Suppressor macrophage (primary cell): ENCODE measurements at regions not wholly inside any gene's neighbourhood (a gene's known extent, or its start where the extent isn't known, plus 50 kb on each side); places are given as distances from the start of the nearest gene placed in this dataset.

ENCODE experiments used
- DNase-seq, 4 experiments: peaks; one replicate each; pipeline ENCODE4 v3.0.0-alpha.2; 2020 to 2022

- DNase-seq = no peak
Measured at GRCh38 chr12:114888928-114889584, 205.1 kb upstream of the TBX3 start.

DNA sequence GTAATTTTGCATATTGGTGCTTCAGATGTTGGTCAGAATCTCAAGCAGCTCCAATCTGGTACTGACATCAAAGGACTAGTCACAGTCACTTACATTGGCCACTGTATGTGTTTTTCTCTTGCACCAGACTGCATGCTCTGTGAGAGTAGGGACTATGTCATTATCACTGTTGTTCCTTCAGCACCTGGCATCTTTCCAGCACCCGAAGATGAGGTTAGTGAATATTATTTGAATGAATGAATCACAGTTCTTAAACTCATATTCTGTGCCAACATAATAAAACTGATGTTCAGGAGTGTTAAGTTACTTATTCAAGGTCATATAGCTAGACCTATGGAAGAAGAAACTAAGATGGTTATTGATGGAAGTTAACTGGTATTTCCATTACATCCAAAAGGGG, 204.5 kb upstream of the TBX3 start:
- DNase-seq = no peak

DNA sequence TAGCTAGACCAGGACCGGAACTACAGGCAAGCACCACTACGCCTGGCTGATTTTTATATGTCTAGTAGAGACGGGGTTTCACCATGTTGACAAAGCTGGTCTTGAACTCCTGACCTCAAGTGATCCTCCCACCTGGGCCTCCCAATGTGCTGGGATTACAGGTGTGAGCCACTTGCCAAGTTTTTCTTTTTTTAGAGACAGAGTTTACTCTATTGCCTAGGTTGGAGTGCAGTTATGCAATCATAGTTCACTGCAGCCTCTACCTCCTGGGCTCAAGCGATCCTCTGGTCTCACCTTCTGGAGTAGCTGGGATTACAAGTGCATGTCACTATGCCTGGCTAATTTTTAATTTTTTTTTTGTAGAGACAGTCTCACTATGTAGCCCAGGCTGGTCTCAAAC, 201.5 kb upstream of the TBX3 start:
- no peak for DNase-seq

- no peak for DNase-seq
Measured at GRCh38 chr12:114884575-114884974, 200.6 kb upstream of the TBX3 start.

- DNase-seq = no peak
Measured at GRCh38 chr12:114882083-114882482, 198.1 kb upstream of the TBX3 start.

DNA sequence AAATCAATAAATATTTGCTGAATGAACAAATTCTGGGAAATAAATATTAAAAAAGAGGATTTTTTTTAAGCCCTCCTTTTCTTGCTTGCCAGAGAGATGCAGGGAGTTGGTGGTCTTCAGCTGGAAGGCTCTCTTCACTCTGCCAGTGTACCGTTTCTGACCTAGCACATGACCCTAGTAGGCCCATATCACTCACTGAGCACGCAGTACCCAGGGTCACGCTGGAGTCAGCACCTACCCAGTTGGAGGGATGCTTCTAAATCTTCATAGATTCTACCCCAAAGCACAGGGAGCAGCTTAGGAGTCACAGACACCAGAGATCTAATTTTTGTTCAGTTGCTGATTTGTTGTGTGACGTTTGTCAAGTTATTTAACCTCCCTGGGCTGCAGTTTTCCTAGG, 195.4 kb upstream of the TBX3 start:
- no peak for DNase-seq

DNA sequence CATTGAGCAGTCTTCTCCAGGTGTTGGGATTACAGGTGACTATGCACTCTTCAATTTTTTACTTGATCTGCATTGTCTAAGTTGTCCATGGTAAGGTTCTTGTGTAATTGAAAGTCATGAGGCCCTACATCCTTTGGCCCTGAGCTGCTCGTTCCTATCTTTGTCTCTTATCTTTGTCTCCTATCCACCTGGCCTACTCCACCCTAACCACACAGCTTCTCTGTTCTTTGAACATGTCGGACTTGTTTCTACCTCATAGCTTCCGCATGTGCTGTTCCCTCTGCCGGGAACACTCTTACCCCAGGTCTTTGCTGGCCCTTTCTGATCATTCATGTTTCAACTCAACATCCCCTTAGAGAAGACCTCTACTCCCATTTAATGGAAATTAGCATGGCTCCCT, 194.8 kb upstream of the TBX3 start:
- no peak for DNase-seq

- DNase-seq = no peak
Measured at GRCh38 chr12:114876968-114877680, 193.1 kb upstream of the TBX3 start.

- no peak for DNase-seq
Measured at GRCh38 chr12:114875313-114875712, 191.3 kb upstream of the TBX3 start.

DNA sequence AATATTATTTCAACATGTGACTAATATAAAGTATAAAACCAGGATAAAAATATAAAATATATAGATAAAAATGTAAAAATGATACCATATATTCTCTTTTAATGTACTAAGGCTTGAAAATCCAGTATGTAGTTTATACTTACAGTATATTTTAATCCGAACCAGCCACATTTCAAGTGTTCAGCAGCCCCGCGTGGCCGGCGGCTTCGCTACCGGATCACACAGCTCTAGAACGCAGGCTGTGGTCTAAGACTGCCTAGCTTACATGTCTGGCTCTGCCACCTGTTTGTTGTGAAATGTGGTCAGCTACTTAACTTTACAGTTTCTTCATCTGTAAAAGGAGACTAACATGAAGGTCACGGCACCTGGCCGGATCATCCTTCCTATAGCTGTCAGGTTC, 189.7 kb upstream of the TBX3 start:
- no peak for DNase-seq

DNA sequence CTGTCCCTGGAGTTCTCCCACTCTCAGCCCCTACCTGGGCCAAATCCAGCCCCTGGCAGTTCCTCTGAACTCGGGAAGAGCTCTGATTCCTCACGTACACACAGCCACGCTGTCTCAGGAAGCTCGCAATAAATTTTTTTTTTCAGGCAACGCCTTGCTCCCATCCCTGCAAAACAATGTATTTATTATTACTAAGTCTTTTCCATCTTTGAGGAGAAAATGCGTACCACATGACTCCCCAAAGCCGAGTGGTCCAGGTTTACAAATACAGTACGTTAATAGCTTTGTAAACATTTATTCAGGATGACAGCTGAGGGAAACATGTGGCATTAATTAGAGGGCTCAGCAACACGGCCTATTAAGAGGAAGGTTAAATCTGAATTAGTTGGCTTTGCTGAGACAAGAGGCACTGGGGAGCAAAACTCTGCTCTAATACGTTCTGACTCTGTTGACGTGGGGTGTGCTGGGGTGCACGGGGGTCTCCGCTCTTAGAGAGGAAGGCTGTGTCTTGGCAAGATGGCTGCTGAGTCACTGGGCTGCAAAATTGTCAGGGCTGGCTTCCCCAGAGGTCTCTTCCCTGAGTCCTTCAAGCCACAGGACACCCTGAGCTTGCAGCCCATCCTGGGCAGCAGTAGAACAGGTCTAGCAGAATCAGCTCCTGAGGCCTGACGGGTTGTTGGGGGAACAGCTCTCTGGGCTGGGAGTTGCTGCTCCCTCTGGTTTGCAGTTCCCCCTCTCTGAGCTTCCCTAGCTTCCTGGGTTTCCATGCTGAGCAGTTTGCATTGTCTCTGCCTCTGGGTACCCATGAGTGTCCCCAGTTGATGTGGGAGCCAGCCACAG, 185.2 kb upstream of the TBX3 start:
- no peak for DNase-seq

DNA sequence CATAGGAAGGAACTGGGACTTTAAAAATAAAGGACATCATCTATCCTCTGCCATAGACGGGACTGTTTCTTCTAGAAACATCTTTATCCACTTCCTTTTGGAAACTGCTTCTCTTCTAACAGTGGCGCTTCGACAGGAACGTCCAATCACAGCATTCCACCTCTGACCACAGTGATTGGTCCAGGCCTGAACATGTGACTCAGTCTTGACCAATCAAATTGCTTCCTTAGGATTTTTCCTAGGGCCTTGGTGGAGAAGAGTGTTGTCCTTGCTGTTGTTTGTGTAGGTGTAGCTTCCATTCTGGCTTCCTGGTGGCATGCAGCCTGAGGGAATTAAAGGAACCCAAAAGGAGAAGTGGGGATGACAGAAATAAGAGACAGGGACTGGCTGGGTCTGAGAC, 182.4 kb upstream of the TBX3 start:
- DNase-seq = no peak

DNA sequence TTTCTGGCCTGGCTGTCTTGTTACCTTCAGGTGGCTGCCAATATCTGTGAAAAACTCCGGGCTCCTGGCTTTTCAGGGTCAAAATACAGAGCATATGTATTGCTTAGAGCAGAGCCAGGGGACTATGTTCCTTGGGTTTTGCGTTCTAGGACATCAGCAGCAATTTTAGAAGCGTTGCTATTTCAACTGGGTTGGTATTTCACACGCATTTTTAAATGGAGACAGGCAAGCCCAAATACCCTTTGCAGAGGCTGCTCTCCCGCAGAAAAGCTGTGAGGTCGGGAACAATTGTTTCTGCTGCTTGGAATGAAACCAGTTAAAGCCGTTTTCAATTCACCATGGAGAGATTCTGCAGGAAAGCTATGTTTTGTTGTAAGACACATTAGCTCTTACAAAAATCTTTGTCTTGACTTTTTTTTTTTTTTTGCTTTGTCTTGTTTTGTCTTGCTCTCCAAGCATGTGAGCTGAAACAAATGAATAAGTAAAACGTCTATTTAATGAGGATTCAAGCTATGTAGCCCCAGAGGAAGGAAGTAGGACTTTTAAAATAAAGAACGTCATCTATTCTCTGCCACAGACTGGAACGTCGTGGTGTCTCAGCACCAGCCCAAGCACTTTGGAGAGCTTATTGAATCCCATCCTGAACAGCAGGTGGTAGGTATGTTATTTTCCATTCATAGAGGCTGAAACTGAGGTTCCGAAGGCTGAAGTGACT, 181.0 kb upstream of the TBX3 start:
- DNase-seq = no peak

- DNase-seq = no peak
Measured at GRCh38 chr12:114863911-114864310, 179.9 kb upstream of the TBX3 start.

- DNase-seq = no peak
Measured at GRCh38 chr12:114860969-114861368, 177.0 kb upstream of the TBX3 start.

DNA sequence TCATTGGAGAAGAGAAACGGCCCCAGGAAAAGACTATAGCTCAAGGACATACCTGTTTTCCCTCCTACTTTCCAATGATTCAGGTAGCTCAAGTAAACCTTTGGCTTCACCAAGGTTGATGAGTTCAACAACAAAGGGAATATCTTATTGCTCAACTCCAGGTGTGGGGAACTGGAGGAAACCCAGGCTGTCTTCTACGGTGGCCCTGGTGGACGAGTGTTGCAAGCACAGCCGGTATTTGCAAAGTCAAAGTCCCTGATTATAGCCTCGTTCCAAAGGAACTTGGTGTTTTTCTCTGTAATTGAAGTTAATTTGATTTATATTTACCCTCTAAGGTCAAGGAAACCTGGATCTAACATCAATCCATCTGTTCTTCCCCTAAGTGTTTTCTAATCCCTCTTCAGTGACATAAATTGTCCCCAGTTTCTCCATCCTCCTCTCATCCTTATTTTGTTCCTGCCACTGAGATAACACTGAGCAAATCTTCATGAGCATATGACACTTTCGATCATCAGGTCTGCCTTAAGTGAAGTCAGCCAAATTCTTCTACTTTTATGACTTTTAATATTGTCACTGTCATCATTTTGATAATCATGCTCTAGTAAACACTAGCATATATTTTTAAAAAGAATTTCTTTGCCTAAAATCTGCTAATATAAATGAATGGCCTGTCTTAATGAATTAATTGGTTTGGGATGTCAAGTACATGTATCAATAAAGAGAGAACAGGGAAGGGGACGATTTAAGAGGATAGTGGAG, 174.6 kb upstream of the TBX3 start:
- no peak for DNase-seq

GRCh38 chr12:114855678-114856077, 171.7 kb upstream of the TBX3 start:
- no peak for DNase-seq

- peak in 2 of 4 experiments; percentile 1 to 14 for DNase-seq
Measured at GRCh38 chr12:114852976-114853529, 169.1 kb upstream of the TBX3 start.

- DNase-seq = no peak
Measured at GRCh38 chr12:114851981-114852380, 168.0 kb upstream of the TBX3 start.

- DNase-seq = no peak
Measured at GRCh38 chr12:114850661-114851275, 166.8 kb upstream of the TBX3 start.

DNA sequence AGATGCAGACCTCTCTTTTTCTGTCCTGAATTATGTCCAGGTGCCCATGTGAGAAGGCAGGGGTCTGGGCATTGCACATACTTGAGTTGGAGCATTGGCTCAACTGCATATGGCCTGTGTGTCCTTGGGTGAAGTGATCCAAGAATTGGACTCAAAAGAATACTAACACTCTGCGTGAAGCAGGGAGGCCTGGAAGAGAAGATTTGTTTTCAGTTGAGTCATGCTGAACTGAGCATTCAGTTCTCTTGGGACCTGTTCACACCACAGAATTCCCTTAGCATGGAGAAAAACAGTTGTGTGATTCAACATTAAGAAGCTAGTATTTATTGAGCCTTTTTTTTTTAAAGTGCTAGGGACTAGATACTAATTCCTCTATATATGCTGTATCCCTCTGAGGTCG, 164.7 kb upstream of the TBX3 start:
- DNase-seq = no peak
